Effector CD4-positive, alpha-beta T cell (primary cell): ENCODE measurements at regions not wholly inside any gene's neighbourhood (a gene's known extent, or its start where the extent isn't known, plus 50 kb on each side); places are given as distances from the start of the nearest gene placed in this dataset.

ENCODE experiments used
- DNase-seq: peaks from one replicate; pipeline ENCODE4 v3.0.0-alpha.2; 2020

- no peak for DNase-seq
Measured at GRCh38 chr7:145644426-145645134, 472.0 kb upstream of the CNTNAP2 start.

- no peak for DNase-seq
Measured at GRCh38 chr7:145643981-145644380, 472.6 kb upstream of the CNTNAP2 start.

- no peak for DNase-seq
Measured at GRCh38 chr7:145633513-145633912, 483.1 kb upstream of the CNTNAP2 start.

- DNase-seq: no peak
Measured at GRCh38 chr7:145624618-145625017, 492.0 kb upstream of the CNTNAP2 start.

- no peak for DNase-seq
Measured at GRCh38 chr7:145605963-145606362, 510.6 kb upstream of the CNTNAP2 start.

GRCh38 chr7:145599376-145599775, 517.2 kb upstream of the CNTNAP2 start:
- no peak for DNase-seq

GRCh38 chr7:145584401-145584800, 532.2 kb upstream of the CNTNAP2 start:
- DNase-seq: no peak

- DNase-seq: no peak
Measured at GRCh38 chr7:145582742-145583303, 533.8 kb upstream of the CNTNAP2 start.

GRCh38 chr7:145557805-145558204, 558.8 kb upstream of the CNTNAP2 start:
- no peak for DNase-seq

- no peak for DNase-seq
Measured at GRCh38 chr7:145543242-145543641, 573.4 kb upstream of the CNTNAP2 start.

- DNase-seq: no peak
Measured at GRCh38 chr7:145539910-145540309, 576.7 kb upstream of the CNTNAP2 start.

- DNase-seq: no peak
Measured at GRCh38 chr7:145534301-145534700, 582.3 kb upstream of the CNTNAP2 start.

- DNase-seq: no peak
Measured at GRCh38 chr7:145520284-145520683, 596.3 kb upstream of the CNTNAP2 start.

- no peak for DNase-seq
Measured at GRCh38 chr7:145511004-145511403, 605.6 kb upstream of the CNTNAP2 start.

- DNase-seq: no peak
Measured at GRCh38 chr7:145497911-145498525, 618.6 kb upstream of the CNTNAP2 start.

- DNase-seq: no peak
Measured at GRCh38 chr7:145490356-145490755, 626.2 kb upstream of the CNTNAP2 start.

GRCh38 chr7:145489609-145490008, 627.0 kb upstream of the CNTNAP2 start:
- DNase-seq: no peak

- DNase-seq: no peak
Measured at GRCh38 chr7:145488816-145489215, 627.8 kb upstream of the CNTNAP2 start.

GRCh38 chr7:145481985-145482384, 634.6 kb upstream of the CNTNAP2 start:
- no peak for DNase-seq

GRCh38 chr7:145478541-145478940, 638.1 kb upstream of the CNTNAP2 start:
- DNase-seq: no peak

GRCh38 chr7:145474009-145474686, 638.3 kb upstream of the TPK1 start:
- no peak for DNase-seq

GRCh38 chr7:145471883-145472282, 636.0 kb upstream of the TPK1 start:
- DNase-seq: no peak

- DNase-seq: no peak
Measured at GRCh38 chr7:145464287-145464686, 628.4 kb upstream of the TPK1 start.

- DNase-seq: no peak
Measured at GRCh38 chr7:145462463-145462862, 626.6 kb upstream of the TPK1 start.
